Osteocyte (in vitro differentiated cells): ENCODE measurements at regions not wholly inside any gene's neighbourhood (a gene's known extent, or its start where the extent isn't known, plus 50 kb on each side); places are given as distances from the start of the nearest gene placed in this dataset.

Source experiments
- DNase-seq: peaks from one replicate; pipeline ENCODE4 v3.0.0; 2021; ENCODE audit warnings: mixed read lengths; ENCODE audit not compliant: unreplicated experiment; ENCODE audit errors: extremely low spot score
- H3K27ac Mint-ChIP-seq: one replicate; pipeline ENCODE4 v1.8.0; 2021; ENCODE audit warnings: mild to moderate bottlenecking, mixed read lengths; ENCODE audit not compliant: unreplicated experiment
- H3K27me3 Mint-ChIP-seq: one replicate; pipeline ENCODE4 v1.8.0; 2021; ENCODE audit warnings: mixed read lengths; ENCODE audit not compliant: unreplicated experiment
- H3K36me3 Mint-ChIP-seq: one replicate; pipeline ENCODE4 v1.8.0; 2021; ENCODE audit warnings: mixed read lengths; ENCODE audit not compliant: unreplicated experiment
- H3K4me1 Mint-ChIP-seq: one replicate; pipeline ENCODE4 v1.8.0; 2021; ENCODE audit warnings: mixed read lengths; ENCODE audit not compliant: unreplicated experiment
- H3K4me3 Mint-ChIP-seq: one replicate; pipeline ENCODE4 v1.8.0; 2021; ENCODE audit warnings: mild to moderate bottlenecking, moderate library complexity, mixed read lengths; ENCODE audit not compliant: unreplicated experiment
- H3K9me3 Mint-ChIP-seq: one replicate; pipeline ENCODE4 v1.8.0; 2021; ENCODE audit warnings: mixed read lengths; ENCODE audit not compliant: unreplicated experiment
- CTCF ChIP-seq: fragments of 200-600 bp; sonication (generic); IDR thresholded peaks from 2 replicates; pipeline ENCODE4 v1.5.0; 2021; ENCODE audit warnings: antibody characterized with exemption, mild to moderate bottlenecking, moderate library complexity

GRCh38 chr4:159735281-159736207, 632.7 kb downstream of the RAPGEF2 start:
- Mint-ChIP-seq H3K4me1 (no peaks in the 10 kb centered on the region), H3K27ac (no peak overlapping the region), H3K27me3 (peaks cover 10% of the 10 kb centered on the region), H3K4me3 (no peak overlapping the region), H3K36me3 (no peaks in the 10 kb centered on the region), H3K9me3 (peaks cover 3% of the 10 kb centered on the region)
- TF ChIP-seq CTCF: no peak
- DNase-seq: no peak

GRCh38 chr4:159736411-159736810, 633.5 kb downstream of the RAPGEF2 start:
- H3K36me3 Mint-ChIP-seq: no peaks in the 10 kb centered on the region
- H3K27ac Mint-ChIP-seq: no peak overlapping the region
- peaks cover 19% of the 10 kb centered on the region for H3K27me3 Mint-ChIP-seq
- TF ChIP-seq CTCF: no peak
- H3K4me1 Mint-ChIP-seq: no peaks in the 10 kb centered on the region
- no peak for DNase-seq
- H3K9me3 Mint-ChIP-seq: peaks cover 9% of the 10 kb centered on the region
- H3K4me3 Mint-ChIP-seq: no peak overlapping the region

GRCh38 chr4:159743971-159744370, 641.1 kb downstream of the RAPGEF2 start:
- DNase-seq: no peak
- H3K4me3 Mint-ChIP-seq: no peak overlapping the region
- H3K9me3 Mint-ChIP-seq: peaks cover 9% of the 10 kb centered on the region
- no peak overlapping the region for H3K27ac Mint-ChIP-seq
- peaks cover 22% of the 10 kb centered on the region for H3K27me3 Mint-ChIP-seq
- H3K4me1 Mint-ChIP-seq: no peaks in the 10 kb centered on the region
- no peaks in the 10 kb centered on the region for H3K36me3 Mint-ChIP-seq
- TF ChIP-seq CTCF: no peak

- H3K27me3 Mint-ChIP-seq: peaks cover 23% of the 10 kb centered on the region
- TF ChIP-seq CTCF: no peak
- no peak for DNase-seq
Observed at GRCh38 chr4:159747983-159748382, 645.1 kb downstream of the RAPGEF2 start.

GRCh38 chr4:159748834-159749444, 646.1 kb downstream of the RAPGEF2 start:
- H3K4me1 Mint-ChIP-seq: no peaks in the 10 kb centered on the region
- peaks cover 23% of the 10 kb centered on the region for H3K27me3 Mint-ChIP-seq
- H3K36me3 Mint-ChIP-seq: no peaks in the 10 kb centered on the region
- no peak overlapping the region for H3K27ac Mint-ChIP-seq
- DNase-seq: no peak
- TF ChIP-seq CTCF: no peak
- no peak overlapping the region for H3K4me3 Mint-ChIP-seq
- H3K9me3 Mint-ChIP-seq: peaks cover under 1% of the 10 kb centered on the region

More at GRCh38 chr4:159747983-159748382, 645.1 kb downstream of the RAPGEF2 start:
- H3K4me3 Mint-ChIP-seq: no peak overlapping the region
- H3K27ac Mint-ChIP-seq: no peak overlapping the region
- H3K4me1 Mint-ChIP-seq: no peaks in the 10 kb centered on the region
- H3K9me3 Mint-ChIP-seq: no peaks in the 10 kb centered on the region
- H3K36me3 Mint-ChIP-seq: no peaks in the 10 kb centered on the region
